CD4-positive, alpha-beta T cell (primary cell): ENCODE measurements at regions not wholly inside any gene's neighbourhood (a gene's known extent, or its start where the extent isn't known, plus 50 kb on each side); places are given as distances from the start of the nearest gene placed in this dataset.

Experiments used
- ATAC-seq: fragments of 200-7000 bp; cut with Tn5 transposase; one replicate; pipeline ENCODE4 v1.10.0; 2022; ENCODE audit warnings: mild to moderate bottlenecking; ENCODE audit not compliant: poor library complexity
- CTCF ChIA-PET: fragments of 350-600 bp; sonication (Branson Sonifier 250); formaldehyde crosslinking; loops from one replicate; lab custom pipeline; 2021; ENCODE audit warnings: antibody characterized with exemption, inconsistent platforms; lab: Charles Lee
- POLR2A ChIA-PET: fragments of 350-600 bp; sonication (Branson Sonifier 250); formaldehyde crosslinking; loops from one replicate; lab custom pipeline; 2021; ENCODE audit warnings: antibody characterized with exemption, inconsistent platforms; lab: Charles Lee
- DNase-seq, 14 experiments: peaks; one replicate each; pipeline ENCODE4 v3.0.0-alpha.2; 2013 to 2020; ENCODE audit warnings: mixed read lengths in 2 of 14
- H3K27ac ChIP-seq, 2 donors: one replicate each; pipeline versions ENCODE4 v1.5.1 to v1.7.0; 2013; ENCODE audit warnings: low read length in 2 of 2, low read depth in 1 of 2, mild to moderate bottlenecking in 1 of 2
- H3K27me3 ChIP-seq, 2 experiments: 1 replicate in 1 of 2; 2 replicates in 1 of 2; pipeline versions ENCODE4 v1.6.1 to v1.7.0; 2013; ENCODE audit warnings: low read length in 2 of 2, control low read depth in 1 of 2, mild to moderate bottlenecking in 1 of 2, moderate library complexity in 1 of 2; ENCODE audit not compliant: insufficient read depth in 2 of 2, control insufficient read depth in 1 of 2
- H3K36me3 ChIP-seq: one replicate; pipeline ENCODE4 v1.6.1; 2013; ENCODE audit warnings: low read length, control low read depth; ENCODE audit not compliant: insufficient read depth
- H3K4me1 ChIP-seq: one replicate; pipeline ENCODE4 v1.6.1; 2013; ENCODE audit warnings: low read length, control low read depth; ENCODE audit not compliant: insufficient read depth
- H3K4me3 ChIP-seq: one replicate; pipeline ENCODE4 v1.5.1; 2013; ENCODE audit warnings: mild to moderate bottlenecking, low read length, moderate library complexity
- H3K9me3 ChIP-seq, 2 experiments: 1 replicate in 1 of 2; 2 replicates in 1 of 2; pipeline versions ENCODE4 v1.6.1 to v1.7.0; 2013; ENCODE audit warnings: low read length in 2 of 2, mild to moderate bottlenecking in 2 of 2, control low read depth in 1 of 2, moderate library complexity in 1 of 2; ENCODE audit not compliant: control insufficient read depth in 1 of 2, insufficient read depth in 1 of 2
- H3K27ac Mint-ChIP-seq: one replicate; pipeline ENCODE4 v1.8.0; 2020; ENCODE audit warnings: mixed read lengths
- H3K27me3 Mint-ChIP-seq: one replicate; pipeline ENCODE4 v1.8.0; 2021; ENCODE audit warnings: mixed read lengths
- H3K36me3 Mint-ChIP-seq: one replicate; pipeline ENCODE4 v1.8.0; 2021; ENCODE audit warnings: low read depth, mixed read lengths
- H3K4me1 Mint-ChIP-seq: one replicate; pipeline ENCODE4 v1.8.0; 2021; ENCODE audit warnings: low read depth, mixed read lengths
- H3K4me3 Mint-ChIP-seq: one replicate; pipeline ENCODE4 v1.8.0; 2020; ENCODE audit warnings: mild to moderate bottlenecking, mixed read lengths
- H3K9me3 Mint-ChIP-seq: one replicate; pipeline ENCODE4 v1.8.0; 2020; ENCODE audit warnings: mixed read lengths
- CTCF ChIP-seq: fragments of 200-600 bp; IDR thresholded peaks from one replicate; pipeline ENCODE4 v1.8.0; 2022; ENCODE audit warnings: antibody characterized with exemption, mild to moderate bottlenecking
- intact Hi-C, 2 experiments: fragments of 100-400 bp; cut with DNase I in 1 of 2; cut with micrococcal nuclease in 1 of 2; formaldehyde crosslinking; loops; one replicate each; pipeline versions ENCODE4 v1.15.1 to v1.9.0; 2023 to 2025; cut with DNase I, micrococcal nuclease

- Mint-ChIP-seq H3K4me1 (no peaks in the 10 kb centered on the region), H3K27ac (no peak overlapping the region), H3K27me3 (no peaks in the 10 kb centered on the region), H3K9me3 (no peaks in the 10 kb centered on the region), H3K36me3 (no peaks in the 10 kb centered on the region), H3K4me3 (no peak overlapping the region)
- DNase-seq (no peak), ATAC-seq (no peak)
- Histone ChIP-seq H3K27ac (no peak overlapping the region), H3K4me3 (no peak overlapping the region), H3K9me3 (no peaks in the 10 kb centered on the region), H3K4me1 (no peaks in the 10 kb centered on the region), H3K36me3 (no peaks in the 10 kb centered on the region), H3K27me3 (no peaks in the 10 kb centered on the region)
- no peak for TF ChIP-seq CTCF
- CTCF ChIA-PET, result no interaction called here
- POLR2A ChIA-PET, result no interaction called here
- intact Hi-C loops, result no loop called here
Measured at GRCh38 chrX:150084496-150085229, 146.4 kb upstream of the EOLA2 start.

- H3K9me3 ChIP-seq, result no peaks in the 10 kb centered on the region
- no peaks in the 10 kb centered on the region for H3K4me1 Mint-ChIP-seq
- no peaks in the 10 kb centered on the region for H3K27me3 Mint-ChIP-seq
- H3K9me3 Mint-ChIP-seq, result no peaks in the 10 kb centered on the region
- intact Hi-C loops, result no loop called here
- H3K36me3 Mint-ChIP-seq, result no peaks in the 10 kb centered on the region
- ATAC-seq, result no peak
- no peak overlapping the region for H3K4me3 ChIP-seq
- H3K4me3 Mint-ChIP-seq, result no peak overlapping the region
- DNase-seq, result no peak
- no peak overlapping the region for H3K27ac ChIP-seq
- POLR2A ChIA-PET, result no interaction called here
- no peaks in the 10 kb centered on the region for H3K4me1 ChIP-seq
- H3K27ac Mint-ChIP-seq, result no peak overlapping the region
- no peaks in the 10 kb centered on the region for H3K27me3 ChIP-seq
- TF ChIP-seq CTCF, result no peak
- CTCF ChIA-PET, result no interaction called here
- no peaks in the 10 kb centered on the region for H3K36me3 ChIP-seq
Measured at GRCh38 chrX:150085881-150086280, 147.6 kb upstream of the EOLA2 start.

- Histone ChIP-seq H3K9me3 (no peaks in the 10 kb centered on the region), H3K27me3 (no peaks in the 10 kb centered on the region), H3K36me3 (no peaks in the 10 kb centered on the region), H3K27ac (no peak overlapping the region), H3K4me1 (no peaks in the 10 kb centered on the region), H3K4me3 (no peak overlapping the region)
- ChIA-PET POLR2A (no interaction called here), CTCF (no interaction called here)
- ATAC-seq (no peak), DNase-seq (no peak)
- intact Hi-C loops, result no loop called here
- no peak overlapping the region for H3K4me3 Mint-ChIP-seq
- H3K36me3 Mint-ChIP-seq, result no peaks in the 10 kb centered on the region
- no peaks in the 10 kb centered on the region for H3K4me1 Mint-ChIP-seq
- H3K27me3 Mint-ChIP-seq, result no peaks in the 10 kb centered on the region
- TF ChIP-seq CTCF, result no peak
- H3K27ac Mint-ChIP-seq, result no peak overlapping the region
- H3K9me3 Mint-ChIP-seq, result no peaks in the 10 kb centered on the region
Measured at GRCh38 chrX:150086371-150086770, 148.1 kb upstream of the EOLA2 start.
